Right forelimb (tissue), 1 donor: ENCODE measurements at regions not wholly inside any gene's neighbourhood (a gene's known extent, or its start where the extent isn't known, plus 50 kb on each side); places are given as distances from the start of the nearest gene placed in this dataset.

ENCODE experiments used
- DNase-seq: peaks from one replicate; pipeline ENCODE4 v3.0.0-alpha.2; 2018

- no peak for DNase-seq
Observed at GRCh38 chr11:119790476-119790875, 61.5 kb upstream of the NECTIN1 start.

GRCh38 chr11:119789766-119790407, 60.9 kb upstream of the NECTIN1 start:
- no peak for DNase-seq

GRCh38 chr11:119788911-119789560, 60.0 kb upstream of the NECTIN1 start:
- no peak for DNase-seq

- DNase-seq = no peak
Observed at GRCh38 chr11:119788096-119788883, 59.3 kb upstream of the NECTIN1 start.

GRCh38 chr11:119787074-119787461, 58.1 kb upstream of the NECTIN1 start:
- no peak for DNase-seq

- DNase-seq = no peak
Observed at GRCh38 chr11:119786431-119787073, 57.6 kb upstream of the NECTIN1 start.

GRCh38 chr11:119785131-119785530, 56.1 kb upstream of the NECTIN1 start:
- no peak for DNase-seq

GRCh38 chr11:119784421-119784820, 55.4 kb upstream of the NECTIN1 start:
- no peak for DNase-seq

- DNase-seq = no peak
Observed at GRCh38 chr11:119783466-119784400, 54.7 kb upstream of the NECTIN1 start.

- DNase-seq = no peak
Observed at GRCh38 chr11:119782739-119783072, 53.7 kb upstream of the NECTIN1 start.

- no peak for DNase-seq
Observed at GRCh38 chr11:119782006-119782738, 53.2 kb upstream of the NECTIN1 start.

- DNase-seq = no peak
Observed at GRCh38 chr11:119780222-119780953, 51.4 kb upstream of the NECTIN1 start.

- DNase-seq = no peak
Observed at GRCh38 chr11:119779195-119780071, 50.4 kb upstream of the NECTIN1 start.
